ENCODE measurements at regions not wholly inside any gene's neighbourhood (a gene's known extent, or its start where the extent isn't known, plus 50 kb on each side); places are given as distances from the start of the nearest gene placed in this dataset.

DNA sequence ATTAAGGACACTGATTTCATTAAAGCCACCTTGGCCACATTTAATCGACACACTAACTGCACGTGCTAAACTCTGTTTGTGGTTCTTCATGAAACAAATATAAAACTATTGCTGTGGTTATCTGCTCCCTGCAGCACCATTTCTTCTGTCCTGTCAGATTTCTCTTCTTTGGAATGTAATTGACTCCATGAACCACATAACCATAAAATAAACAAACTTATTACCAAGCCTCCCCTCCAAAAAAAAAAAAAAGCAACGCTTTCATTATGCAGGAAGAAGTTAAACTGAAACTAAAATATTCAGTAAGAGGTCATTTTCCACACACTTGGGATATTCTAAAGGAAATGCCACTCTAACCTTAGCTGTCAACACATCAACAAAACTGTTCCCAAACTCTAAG, 319.1 kb upstream of the NT5E start:
- TF ChIP-seq, protein P1, sequence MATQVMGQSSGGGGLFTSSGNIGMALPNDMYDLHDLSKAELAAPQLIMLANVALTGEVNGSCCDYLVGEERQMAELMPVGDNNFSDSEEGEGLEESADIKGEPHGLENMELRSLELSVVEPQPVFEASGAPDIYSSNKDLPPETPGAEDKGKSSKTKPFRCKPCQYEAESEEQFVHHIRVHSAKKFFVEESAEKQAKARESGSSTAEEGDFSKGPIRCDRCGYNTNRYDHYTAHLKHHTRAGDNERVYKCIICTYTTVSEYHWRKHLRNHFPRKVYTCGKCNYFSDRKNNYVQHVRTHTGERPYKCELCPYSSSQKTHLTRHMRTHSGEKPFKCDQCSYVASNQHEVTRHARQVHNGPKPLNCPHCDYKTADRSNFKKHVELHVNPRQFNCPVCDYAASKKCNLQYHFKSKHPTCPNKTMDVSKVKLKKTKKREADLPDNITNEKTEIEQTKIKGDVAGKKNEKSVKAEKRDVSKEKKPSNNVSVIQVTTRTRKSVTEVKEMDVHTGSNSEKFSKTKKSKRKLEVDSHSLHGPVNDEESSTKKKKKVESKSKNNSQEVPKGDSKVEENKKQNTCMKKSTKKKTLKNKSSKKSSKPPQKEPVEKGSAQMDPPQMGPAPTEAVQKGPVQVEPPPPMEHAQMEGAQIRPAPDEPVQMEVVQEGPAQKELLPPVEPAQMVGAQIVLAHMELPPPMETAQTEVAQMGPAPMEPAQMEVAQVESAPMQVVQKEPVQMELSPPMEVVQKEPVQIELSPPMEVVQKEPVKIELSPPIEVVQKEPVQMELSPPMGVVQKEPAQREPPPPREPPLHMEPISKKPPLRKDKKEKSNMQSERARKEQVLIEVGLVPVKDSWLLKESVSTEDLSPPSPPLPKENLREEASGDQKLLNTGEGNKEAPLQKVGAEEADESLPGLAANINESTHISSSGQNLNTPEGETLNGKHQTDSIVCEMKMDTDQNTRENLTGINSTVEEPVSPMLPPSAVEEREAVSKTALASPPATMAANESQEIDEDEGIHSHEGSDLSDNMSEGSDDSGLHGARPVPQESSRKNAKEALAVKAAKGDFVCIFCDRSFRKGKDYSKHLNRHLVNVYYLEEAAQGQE (IDR thresholded peaks at IDR 0.05): no peak
- TF ChIP-seq EGR1 (IDR thresholded peaks at IDR 0.05; ENCODE audit: low read depth in 2 of 2): no peak
- TF ChIP-seq SP1 (IDR thresholded peaks at IDR 0.05): no peak
- TF ChIP-seq, protein P2, sequence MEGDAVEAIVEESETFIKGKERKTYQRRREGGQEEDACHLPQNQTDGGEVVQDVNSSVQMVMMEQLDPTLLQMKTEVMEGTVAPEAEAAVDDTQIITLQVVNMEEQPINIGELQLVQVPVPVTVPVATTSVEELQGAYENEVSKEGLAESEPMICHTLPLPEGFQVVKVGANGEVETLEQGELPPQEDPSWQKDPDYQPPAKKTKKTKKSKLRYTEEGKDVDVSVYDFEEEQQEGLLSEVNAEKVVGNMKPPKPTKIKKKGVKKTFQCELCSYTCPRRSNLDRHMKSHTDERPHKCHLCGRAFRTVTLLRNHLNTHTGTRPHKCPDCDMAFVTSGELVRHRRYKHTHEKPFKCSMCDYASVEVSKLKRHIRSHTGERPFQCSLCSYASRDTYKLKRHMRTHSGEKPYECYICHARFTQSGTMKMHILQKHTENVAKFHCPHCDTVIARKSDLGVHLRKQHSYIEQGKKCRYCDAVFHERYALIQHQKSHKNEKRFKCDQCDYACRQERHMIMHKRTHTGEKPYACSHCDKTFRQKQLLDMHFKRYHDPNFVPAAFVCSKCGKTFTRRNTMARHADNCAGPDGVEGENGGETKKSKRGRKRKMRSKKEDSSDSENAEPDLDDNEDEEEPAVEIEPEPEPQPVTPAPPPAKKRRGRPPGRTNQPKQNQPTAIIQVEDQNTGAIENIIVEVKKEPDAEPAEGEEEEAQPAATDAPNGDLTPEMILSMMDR (IDR thresholded peaks at IDR 0.05; ENCODE audit: low read depth, low read length, missing input control): no peak
- TF ChIP-seq, protein P3, sequence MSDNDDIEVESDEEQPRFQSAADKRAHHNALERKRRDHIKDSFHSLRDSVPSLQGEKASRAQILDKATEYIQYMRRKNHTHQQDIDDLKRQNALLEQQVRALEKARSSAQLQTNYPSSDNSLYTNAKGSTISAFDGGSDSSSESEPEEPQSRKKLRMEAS (IDR thresholded peaks at IDR 0.05): no peak
- no peak for TF ChIP-seq HNF4A (conservative IDR thresholded peaks at IDR 0.05)
- TF ChIP-seq RAD21 (IDR thresholded peaks at IDR 0.05): no peak
